HG02981 (cell line): ENCODE measurements at regions not wholly inside any gene's neighbourhood (a gene's known extent, or its start where the extent isn't known, plus 50 kb on each side); places are given as distances from the start of the nearest gene placed in this dataset.

Experiments
- ATAC-seq: cut with Tn5 transposase; IDR thresholded peaks from one replicate; pipeline ENCODE4 v1.9.1; 2021; ENCODE audit warnings: mild to moderate bottlenecking, moderate library complexity; ENCODE audit not compliant: unreplicated experiment

DNA sequence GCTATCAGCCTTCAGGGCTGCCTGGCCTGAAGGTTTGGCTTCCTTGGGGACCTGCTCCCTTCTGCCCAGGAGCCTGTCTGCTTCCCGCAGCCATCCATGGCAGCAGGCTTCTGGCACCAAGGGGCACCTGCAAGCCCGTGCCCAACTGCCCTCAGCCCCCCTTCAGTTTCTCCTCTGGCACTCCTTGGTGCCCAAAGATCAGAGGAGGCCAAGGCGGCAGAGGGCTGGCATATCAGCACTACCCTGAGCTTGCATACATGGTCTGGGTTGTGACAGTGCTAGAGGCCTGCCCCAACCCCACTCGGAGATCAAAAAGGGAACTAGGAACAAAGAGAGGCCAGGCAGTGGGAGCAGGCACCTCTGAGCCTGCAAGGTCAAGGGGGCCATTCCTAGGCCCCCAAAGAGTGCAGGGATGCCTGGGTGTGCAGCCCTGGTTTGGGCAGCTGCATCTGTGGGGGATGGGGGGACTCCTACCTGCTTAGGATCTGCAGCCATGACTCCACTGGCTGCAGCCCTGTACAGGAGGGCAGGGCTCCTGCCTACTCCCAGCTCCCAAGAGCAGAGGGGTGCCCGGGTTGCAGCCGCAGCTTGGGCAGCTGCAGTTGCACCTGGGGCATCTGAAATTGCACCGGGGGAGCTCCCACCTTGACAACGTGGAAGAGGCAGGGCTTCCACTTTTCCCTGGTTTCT lies 76.2 kb upstream of the TP63 start:
- ATAC-seq: no peak

DNA sequence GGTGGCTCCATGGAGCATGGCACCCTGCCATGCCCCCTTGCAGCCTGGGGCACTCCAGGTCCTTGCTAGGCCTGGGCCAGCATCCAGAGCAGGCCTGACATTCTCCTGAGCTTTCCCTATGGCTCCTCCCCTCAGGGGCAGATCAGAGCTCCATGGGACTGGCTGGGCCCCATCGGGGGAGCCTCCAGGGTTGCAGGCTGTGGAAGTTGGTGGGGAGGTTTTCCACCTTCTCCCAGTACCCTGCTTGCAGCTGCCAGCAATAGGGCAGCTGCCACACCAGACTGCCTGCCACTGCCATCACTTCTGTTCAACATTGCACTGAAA lies 75.7 kb upstream of the TP63 start:
- no peak for ATAC-seq

DNA sequence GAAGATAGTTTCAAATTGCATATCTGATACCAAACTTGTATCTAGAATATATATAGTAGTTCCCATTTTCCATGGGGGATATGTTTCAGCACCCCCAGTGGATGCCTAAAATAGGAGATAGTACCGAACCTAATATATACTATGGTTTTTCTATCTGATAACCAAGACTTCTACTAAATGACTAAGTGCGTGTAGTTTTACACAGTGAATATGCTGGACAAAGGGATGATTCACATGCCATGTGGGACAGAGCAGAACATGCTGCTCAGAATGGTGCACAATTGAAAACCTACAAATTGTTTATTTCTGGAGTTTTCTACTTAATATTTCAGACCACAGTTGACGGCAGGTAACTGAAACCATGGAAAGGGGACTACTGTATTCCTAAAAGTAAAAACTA lies 73.4 kb upstream of the TP63 start:
- no peak for ATAC-seq

DNA sequence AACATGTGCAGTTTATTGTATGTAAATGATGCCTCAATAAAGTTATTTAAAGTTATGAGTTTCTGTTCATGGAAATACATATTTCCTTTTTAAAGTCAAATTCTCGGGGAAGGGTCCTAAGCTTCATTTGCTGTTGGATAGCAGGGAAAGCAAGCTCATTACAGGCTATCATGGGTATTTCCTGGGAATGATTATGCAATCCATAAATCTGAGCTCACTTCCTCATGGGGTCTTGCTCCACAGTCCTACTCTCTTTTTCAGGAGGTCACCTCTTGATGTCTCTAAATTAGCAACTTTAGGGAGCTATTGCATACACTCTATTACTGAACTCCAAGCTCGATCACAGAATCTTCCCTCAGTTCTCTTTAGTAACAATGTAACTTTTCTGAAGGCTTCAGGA lies 69.9 kb upstream of the TP63 start:
- ATAC-seq: no peak

DNA sequence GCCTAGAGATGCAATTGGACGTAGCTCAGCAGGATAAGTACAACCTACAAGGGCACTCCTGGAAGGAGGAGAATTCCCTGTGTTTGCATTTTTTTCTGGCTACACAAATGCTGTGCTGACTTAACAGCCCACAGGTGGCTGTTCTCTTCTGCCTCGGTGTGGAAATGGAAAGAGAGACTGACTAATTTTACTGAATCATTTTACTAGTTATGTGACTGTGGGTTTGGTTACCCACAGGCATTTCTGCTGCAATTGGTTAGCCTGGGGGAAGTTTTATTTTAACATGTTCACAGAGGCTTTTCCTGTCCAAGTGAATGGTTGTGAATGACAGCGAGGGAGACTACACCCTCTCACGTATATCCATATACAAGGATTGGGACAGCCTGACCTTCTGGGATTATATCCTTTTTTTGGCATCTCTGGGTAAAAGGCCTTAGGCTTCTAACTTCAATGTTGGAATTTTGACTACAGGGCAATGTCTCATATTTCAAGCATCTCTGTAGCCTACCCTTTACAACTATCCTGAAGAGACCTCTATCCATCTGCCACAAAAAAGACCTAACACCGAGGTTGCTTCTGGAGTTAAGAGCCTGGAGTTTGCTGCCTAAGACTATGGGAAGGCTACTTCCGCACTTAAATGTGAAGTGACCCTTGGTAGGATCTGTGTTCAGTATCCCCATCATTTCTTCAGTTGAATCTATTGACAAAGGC lies 67.2 kb upstream of the TP63 start:
- ATAC-seq: peak; percentile 89

DNA sequence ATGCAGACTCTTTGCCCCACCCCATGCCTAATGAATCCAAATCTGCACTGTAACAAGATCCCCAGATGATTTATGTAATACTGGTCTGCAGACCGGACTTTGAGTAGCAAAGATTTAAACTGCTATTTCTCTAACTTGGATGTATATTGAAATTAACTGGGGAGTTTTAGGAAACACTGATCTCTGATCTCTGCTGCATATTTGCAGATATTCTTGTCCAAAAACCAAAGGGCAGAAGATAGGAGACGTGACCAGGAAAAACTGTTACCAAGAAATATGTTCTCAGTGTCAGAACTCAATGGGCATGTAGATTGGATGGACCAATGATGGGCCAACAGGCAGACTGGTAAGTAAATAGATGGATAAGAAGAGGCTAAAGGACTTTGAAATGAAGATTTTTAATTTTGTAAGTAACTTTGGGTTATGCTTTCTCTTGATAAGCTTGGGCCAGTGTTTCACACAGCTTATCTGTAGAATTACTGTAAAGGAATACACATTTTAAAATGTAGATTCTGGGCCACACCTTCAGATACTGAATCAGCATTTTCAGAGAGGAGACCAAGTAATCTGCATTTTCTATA lies 64.5 kb upstream of the TP63 start:
- ATAC-seq: no peak

DNA sequence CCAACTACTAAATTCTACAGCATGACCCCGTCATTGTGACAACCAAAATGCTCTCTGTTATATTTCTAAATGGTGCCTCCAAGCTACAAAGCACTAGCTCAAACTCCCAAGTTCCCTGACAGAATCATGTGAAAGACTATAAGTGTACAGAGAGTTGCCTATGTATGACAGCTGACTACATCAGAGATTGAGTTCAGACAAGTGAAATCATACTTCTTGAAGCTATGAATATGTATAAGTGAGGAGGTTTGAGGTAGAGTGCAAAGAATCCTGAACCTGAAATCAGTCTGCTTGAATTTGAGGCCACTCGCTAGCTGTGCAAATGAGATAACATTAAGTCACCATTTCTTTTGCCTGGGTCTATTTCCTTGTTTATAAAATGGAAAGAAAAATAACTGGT lies 63.9 kb upstream of the TP63 start:
- no peak for ATAC-seq

DNA sequence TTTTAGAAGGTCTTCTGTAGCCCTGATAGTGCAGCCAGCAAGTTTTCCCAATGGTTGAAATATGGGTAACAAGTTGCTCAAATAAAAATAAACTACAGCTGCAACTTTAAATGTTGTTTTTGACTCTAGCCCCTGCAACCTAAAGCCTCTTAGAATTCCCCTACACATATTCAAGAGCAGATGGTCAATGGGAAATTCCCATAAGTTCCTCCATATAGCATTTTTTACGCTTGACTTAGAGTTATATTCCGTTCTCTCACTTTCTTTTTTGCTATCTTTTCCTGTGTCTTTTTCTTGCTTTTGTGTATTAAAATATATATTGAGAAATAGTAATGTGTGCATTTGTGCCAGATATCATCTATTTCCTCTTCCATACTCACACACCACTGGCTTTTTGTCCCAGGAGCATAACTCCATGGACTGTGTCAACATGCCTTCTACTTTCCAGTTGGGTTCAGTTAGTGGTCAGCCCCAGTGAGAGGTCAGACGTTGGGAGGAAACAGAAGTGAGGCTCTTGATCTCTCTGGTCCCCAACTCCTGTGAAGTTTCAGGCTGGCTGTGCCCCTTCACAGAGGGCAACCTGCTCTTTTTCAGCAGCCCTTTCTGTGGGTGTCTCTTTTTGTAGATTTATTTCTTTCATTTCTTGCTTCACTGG lies 63.3 kb upstream of the TP63 start:
- ATAC-seq: peak; percentile 23

DNA sequence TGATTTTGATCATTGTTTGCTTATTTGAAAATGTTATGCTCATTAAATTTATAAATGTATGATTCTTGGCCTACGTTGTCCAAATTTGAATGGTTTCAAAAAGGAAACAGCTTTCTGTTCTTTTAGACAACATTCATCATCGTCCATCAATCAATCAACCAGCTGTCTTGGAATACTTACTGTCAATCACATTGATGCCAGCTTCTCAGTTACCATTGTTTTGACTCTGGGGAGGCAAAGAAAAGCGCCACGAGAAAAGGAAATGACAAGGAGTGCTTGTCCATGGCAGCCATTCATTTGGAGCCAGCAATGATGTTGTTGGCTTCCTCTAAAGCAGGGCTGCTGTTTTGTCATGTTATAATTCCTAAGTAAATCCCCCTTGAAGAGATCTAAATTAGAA lies 62.2 kb upstream of the TP63 start:
- no peak for ATAC-seq

DNA sequence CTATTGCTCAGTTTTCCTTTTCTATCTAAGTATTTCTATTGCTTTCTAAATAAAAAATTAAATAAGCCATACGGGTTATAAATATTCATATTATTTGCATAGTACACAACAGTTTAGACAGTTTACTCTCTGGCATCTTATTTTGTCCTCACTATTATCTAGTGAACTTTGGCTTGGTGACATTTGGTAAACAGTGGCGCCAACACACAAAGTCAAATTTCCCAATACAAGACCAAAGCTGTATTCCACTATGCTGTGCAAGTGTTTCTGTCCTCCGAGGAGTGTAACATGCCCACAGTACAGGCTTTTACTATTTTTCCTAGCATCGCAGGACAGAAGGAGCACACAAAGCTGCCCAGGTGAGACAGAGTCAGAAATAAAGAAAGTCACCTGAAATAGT lies 61.7 kb upstream of the TP63 start:
- ATAC-seq: no peak

DNA sequence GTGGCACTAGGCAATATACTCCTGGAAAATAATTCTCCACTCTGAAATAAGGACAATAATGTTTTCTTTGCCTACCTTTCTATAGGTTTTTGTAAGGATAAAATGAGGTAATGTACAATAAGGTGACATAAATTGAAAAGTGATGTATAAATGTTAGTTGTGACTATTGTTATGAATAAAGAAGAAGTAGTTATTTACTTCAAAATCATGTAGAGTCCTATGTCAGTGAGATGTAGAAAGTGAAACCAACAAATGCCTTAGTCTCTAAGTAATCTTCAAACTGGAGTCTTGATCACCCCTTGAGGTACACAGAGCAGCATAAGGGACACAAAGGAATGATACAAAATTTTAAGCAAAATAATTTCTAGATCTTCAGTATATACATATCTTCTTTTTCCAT lies 60.3 kb upstream of the TP63 start:
- peak; percentile 52 for ATAC-seq

DNA sequence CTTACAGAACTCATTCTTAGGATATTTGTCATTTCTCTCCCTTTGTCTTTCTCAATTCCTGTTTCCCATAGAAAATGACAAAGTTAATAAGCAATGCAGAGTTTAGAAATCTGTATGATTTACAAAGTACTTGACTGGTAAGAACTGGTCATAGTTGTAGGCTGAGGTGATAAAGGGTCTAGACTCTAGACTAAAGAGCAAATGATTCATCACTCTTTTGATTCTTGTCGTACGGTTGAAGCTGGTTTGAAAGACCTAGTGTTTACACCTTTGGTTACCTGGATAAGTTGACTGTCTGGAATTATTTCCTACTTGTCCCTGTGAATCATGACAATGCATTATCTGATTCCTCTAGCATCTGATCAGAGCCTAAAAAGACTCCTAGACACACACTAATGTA lies 58.9 kb upstream of the TP63 start:
- peak; percentile 29 for ATAC-seq

DNA sequence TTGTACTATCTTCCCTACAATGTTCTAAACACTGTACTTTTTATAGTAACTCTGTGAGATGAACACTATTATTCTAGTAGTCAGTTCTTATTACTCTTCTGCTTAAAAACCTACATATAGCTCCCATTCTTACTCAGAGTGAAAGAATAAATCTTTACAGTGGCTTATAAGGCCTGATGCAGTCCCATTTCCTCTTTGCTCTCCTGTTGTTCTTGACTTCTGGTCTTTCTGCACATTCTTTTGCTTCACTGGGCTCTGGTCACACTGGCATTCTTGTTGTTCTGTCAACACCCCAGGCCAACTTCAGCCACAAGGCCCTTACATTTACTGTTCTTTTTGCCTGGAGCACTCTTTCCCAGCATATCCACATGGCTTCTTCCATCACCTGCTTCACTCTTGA lies 58.2 kb upstream of the TP63 start:
- no peak for ATAC-seq

DNA sequence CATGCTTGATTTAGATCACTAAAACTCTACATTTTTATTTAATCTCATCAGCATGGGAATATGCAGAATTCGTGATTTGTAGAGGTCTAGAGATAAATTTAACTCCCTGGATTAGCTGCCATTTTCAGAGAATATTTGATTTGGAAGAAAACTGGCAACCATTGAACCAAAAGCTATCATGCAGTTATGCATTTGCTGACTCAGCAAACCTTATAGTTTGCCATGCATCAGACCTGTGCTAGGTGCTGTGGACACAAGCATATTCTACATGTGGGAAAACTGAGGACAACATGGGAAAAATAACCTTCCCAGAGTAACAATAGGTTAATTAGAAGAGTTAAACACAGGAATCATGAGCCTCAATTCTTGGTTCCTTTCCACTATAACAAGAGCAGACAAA lies 54.7 kb upstream of the TP63 start:
- no peak for ATAC-seq

DNA sequence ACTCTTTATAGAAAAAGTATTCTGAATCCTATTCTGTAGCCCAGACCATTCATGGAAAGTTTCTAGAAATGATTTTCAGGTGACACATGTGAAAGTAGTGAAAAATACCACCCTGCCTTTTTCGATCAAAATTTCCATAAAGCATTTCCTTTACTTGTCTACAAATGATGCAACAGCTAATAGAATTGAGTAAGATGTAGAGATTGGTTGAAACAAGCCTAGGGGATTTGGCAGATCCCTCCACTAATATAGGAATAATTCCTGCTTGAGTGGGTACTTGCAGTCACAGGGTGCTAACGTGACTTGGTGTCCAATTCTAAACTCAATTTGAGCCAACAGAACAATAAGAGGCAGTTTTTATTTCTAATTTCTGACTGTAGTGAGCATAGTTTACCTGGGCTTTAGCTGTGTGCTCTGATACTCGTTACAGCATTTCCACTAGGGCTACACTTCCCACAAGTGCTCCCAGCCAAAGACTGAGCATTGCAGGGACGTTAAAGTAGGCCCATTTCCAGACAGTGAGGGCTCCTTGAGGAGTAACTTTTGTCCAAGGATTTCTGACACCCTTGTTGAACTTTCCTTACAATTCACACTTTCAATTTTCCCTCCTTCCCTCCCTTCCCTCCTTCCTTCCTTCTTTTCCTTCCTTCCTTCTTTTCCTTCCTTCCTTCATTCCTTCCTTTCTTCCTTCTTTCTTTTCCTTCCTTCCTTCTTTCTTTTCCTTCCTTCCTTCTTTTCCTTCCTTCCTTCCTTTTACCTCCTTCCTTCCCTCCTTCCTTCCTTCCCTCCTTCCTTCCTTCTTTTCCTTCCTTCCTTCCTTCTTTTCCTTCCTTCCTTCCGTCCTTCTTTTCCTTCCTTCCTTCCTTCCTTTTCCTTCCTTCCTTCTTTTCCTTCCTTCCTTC lies 53.9 kb upstream of the TP63 start:
- ATAC-seq: no peak

DNA sequence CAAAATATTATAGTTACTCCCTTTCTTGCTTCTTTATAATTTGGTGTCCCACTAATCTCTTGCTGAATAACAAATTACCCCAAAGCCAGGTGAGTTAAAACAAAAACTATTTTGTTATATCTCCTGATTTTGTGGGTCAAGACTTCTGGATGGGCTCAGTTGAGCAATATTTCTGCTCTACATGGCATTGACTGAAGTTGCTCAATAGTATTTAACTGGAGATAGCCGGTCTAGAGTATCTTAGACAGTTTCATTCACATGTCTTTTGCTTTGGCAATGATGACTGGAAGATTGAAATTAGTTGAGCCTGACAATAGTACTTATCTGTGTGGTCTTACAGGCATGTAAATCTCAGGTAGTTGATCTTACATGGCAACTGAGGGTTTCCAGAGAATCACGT lies 51.0 kb upstream of the TP63 start:
- no peak for ATAC-seq
